ENCODE measurements at regions not wholly inside any gene's neighbourhood (a gene's known extent, or its start where the extent isn't known, plus 50 kb on each side); places are given as distances from the start of the nearest gene placed in this dataset.

- Histone ChIP-seq H3K14ac (ENCODE audit: insufficient read length) (no peak overlapping the region), H3K36me3 (ENCODE audit: control insufficient read depth in 2 of 4, insufficient read depth in 4 of 4, low read length in 3 of 4) (no peaks in the 10 kb centered on the region), H2BK120ac (replicated peaks; ENCODE audit: low read depth, low read length) (no peak overlapping the region), H3K4me3 (ENCODE audit: extremely low read depth in 1 of 4, insufficient read depth in 2 of 4, low read depth in 3 of 4, low read length in 4 of 4) (no peak overlapping the region), H3K56ac (replicated peaks; ENCODE audit: insufficient read length, low read depth, low read length) (no peak overlapping the region), H3K9ac (replicated peaks in 1 of 4; ENCODE audit: extremely low read depth in 1 of 4, low read depth in 3 of 4, low read length in 3 of 4) (no peak overlapping the region), H3K27me3 (replicated peaks in 1 of 4; ENCODE audit: control insufficient read depth in 3 of 4, extremely low read depth in 1 of 4, insufficient read depth in 3 of 4, low read length in 3 of 4) (no peaks in the 10 kb centered on the region), H3K4me2 (ENCODE audit: insufficient read depth in 1 of 2, low read depth in 2 of 2, low read length in 2 of 2) (no peak overlapping the region), H2BK15ac (ENCODE audit: low read length) (no peak overlapping the region), H3K4me1 (replicated peaks in 1 of 4; ENCODE audit: control insufficient read depth in 3 of 4, insufficient read depth in 4 of 4, low read length in 3 of 4) (no peaks in the 10 kb centered on the region), H2AFZ (ENCODE audit: low read length) (no peak overlapping the region), H3K9me3 (ENCODE audit: insufficient read depth in 2 of 2, low read depth in 1 of 2, low read length in 1 of 2) (no peaks in the 10 kb centered on the region), H3K23ac (ENCODE audit: insufficient read length) (no peak overlapping the region), H4K20me1 (replicated peaks in 1 of 2; ENCODE audit: control insufficient read depth in 1 of 2, insufficient read depth in 2 of 2, low read length in 2 of 2) (no peaks in the 10 kb centered on the region), H2BK20ac (ENCODE audit: low read length) (no peak overlapping the region), H4K8ac (ENCODE audit: extremely low read depth, insufficient read depth, low read length) (no peak overlapping the region), H3K18ac (ENCODE audit: extremely low read depth, low read length) (no peak overlapping the region), H2BK12ac (ENCODE audit: low read depth, low read length) (no peak overlapping the region), H2BK5ac (ENCODE audit: low read depth, low read length) (no peak overlapping the region), H3K79me2 (ENCODE audit: control insufficient read depth in 1 of 2, insufficient read depth in 2 of 2, low read length in 2 of 2) (no peaks in the 10 kb centered on the region), H4K5ac (ENCODE audit: insufficient read length, low read depth, low read length) (no peak overlapping the region), H3K23me2 (ENCODE audit: low read depth, low read length) (no peaks in the 10 kb centered on the region), H3K27ac (ENCODE audit: low read depth, low read length) (no peak overlapping the region), H4K91ac (replicated peaks; ENCODE audit: insufficient read length, low read length) (no peak overlapping the region), H3K79me1 (ENCODE audit: low read depth, low read length) (no peaks in the 10 kb centered on the region), H3K4ac (replicated peaks; ENCODE audit: insufficient read length, low read depth, low read length) (no peak overlapping the region), H2AK5ac (ENCODE audit: low read depth, low read length) (no peak overlapping the region)
- WGBS, 2 experiments (ENCODE audit: extremely low coverage in 1 of 2, insufficient coverage in 1 of 2, insufficient read length in 1 of 2, insufficient replicate concordance in 2 of 2, low coverage in 1 of 2, low lambda C conversion rate in 2 of 2, missing lambda C conversion rate in 1 of 2), result 100% methylated on average over 1 of the region's 1 CpG; no CpG with 5 or more reads in 1 of the 2 experiments
- no peak for TF ChIP-seq EZH2 (IDR thresholded peaks at IDR 0.05; ENCODE audit: low read depth, low read length, severe bottlenecking)
- no peak for TF ChIP-seq USF2 (IDR thresholded peaks at IDR 0.05; ENCODE audit: low read length)
- DNase-seq (ENCODE audit: low read depth in 1 of 2, low spot score in 2 of 2) (no peak), FAIRE-seq (no peak)
- ChIA-PET CTCF (ENCODE audit: partially characterized antibody) (interaction anchor here (1.4 kb wide), 1 partner anchor 122 kb away, joined by 3 read pairs; no protein-coding TSS in a partner anchor), POLR2A (ENCODE audit: partially characterized antibody) (no interaction called here)
Observed at GRCh38 chr4:171117457-171117856, 695.7 kb upstream of the GALNTL6 start.
